ENCODE measurements at regions not wholly inside any gene's neighbourhood (a gene's known extent, or its start where the extent isn't known, plus 50 kb on each side); places are given as distances from the start of the nearest gene placed in this dataset.
"Not testable (repeated sequence)": the region's sequence is repeated elsewhere in the genome, so short reads cannot be mapped to it uniquely, and the experiment has no call there.

- no peak for DNase-seq
Observed at GRCh38 chr3:194869482-194870169, 183.9 kb downstream of the FAM43A start.

GRCh38 chr3:194870394-194871110 is 184.9 kb downstream of the FAM43A start:
- no peak for DNase-seq

- no peak for DNase-seq
Observed at GRCh38 chr3:194871143-194871863, 185.6 kb downstream of the FAM43A start.

- no peak for DNase-seq
Observed at GRCh38 chr3:194871864-194872668, 186.4 kb downstream of the FAM43A start.

- DNase-seq, result no peak
Observed at GRCh38 chr3:194872669-194872977, 186.9 kb downstream of the FAM43A start.

- not testable (repeated sequence) for DNase-seq
Observed at GRCh38 chr3:194873474-194873873, 187.8 kb downstream of the FAM43A start.

GRCh38 chr3:194874206-194874605 is 188.5 kb downstream of the FAM43A start:
- no peak for DNase-seq

GRCh38 chr3:194874783-194875182 is 189.1 kb downstream of the FAM43A start:
- no peak for DNase-seq

GRCh38 chr3:194875581-194876402 is 190.1 kb downstream of the FAM43A start:
- no peak for DNase-seq

GRCh38 chr3:194876403-194877095 is 190.9 kb downstream of the FAM43A start:
- DNase-seq, result no peak

GRCh38 chr3:194877291-194878119 is 191.8 kb downstream of the FAM43A start:
- DNase-seq, result no peak

- DNase-seq, result no peak
Observed at GRCh38 chr3:194879126-194879877, 193.6 kb downstream of the FAM43A start.

GRCh38 chr3:194879991-194880939 is 194.6 kb downstream of the FAM43A start:
- no peak for DNase-seq

- no peak for DNase-seq
Observed at GRCh38 chr3:194880940-194881925, 195.6 kb downstream of the FAM43A start.

- DNase-seq, result no peak
Observed at GRCh38 chr3:194884649-194885315, 199.1 kb downstream of the FAM43A start.

- DNase-seq, result no peak
Observed at GRCh38 chr3:194885766-194886165, 200.1 kb downstream of the FAM43A start.

GRCh38 chr3:194886836-194887235 is 201.2 kb downstream of the FAM43A start:
- DNase-seq, result no peak
